ENCODE measurements at regions not wholly inside any gene's neighbourhood (a gene's known extent, or its start where the extent isn't known, plus 50 kb on each side); places are given as distances from the start of the nearest gene placed in this dataset.

DNA sequence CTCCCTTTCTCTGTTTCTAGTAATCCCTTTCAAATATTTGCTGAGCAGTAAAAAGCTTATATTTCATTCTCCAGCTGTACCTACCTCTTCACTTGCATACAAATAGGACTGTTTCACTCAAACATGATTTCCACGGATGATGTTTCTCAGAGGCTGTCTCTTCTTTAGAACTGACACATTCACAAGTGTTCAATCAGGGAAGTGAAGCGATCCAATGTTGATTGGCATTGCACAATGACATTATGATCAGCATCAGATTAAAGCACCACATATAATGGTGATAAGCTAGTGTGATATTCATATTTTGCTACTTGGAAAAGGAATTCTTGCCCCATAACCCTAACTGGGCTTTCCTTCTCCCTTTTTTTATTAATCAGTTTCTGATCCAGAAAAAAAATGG lies 681.8 kb downstream of the TBC1D32 start:
- Mint-ChIP-seq H3K36me3 (ENCODE audit: insufficient read depth, unreplicated experiment) (no peaks in the 10 kb centered on the region), H3K4me1 (ENCODE audit: insufficient read depth, unreplicated experiment) (peaks cover 5% of the 10 kb centered on the region), H3K27me3 (ENCODE audit: insufficient read depth, unreplicated experiment) (no peaks in the 10 kb centered on the region), H3K9me3 (ENCODE audit: unreplicated experiment) (no peaks in the 10 kb centered on the region), H3K27ac (ENCODE audit: low read depth, unreplicated experiment) (no peak overlapping the region), H3K4me3 (ENCODE audit: unreplicated experiment) (no peak overlapping the region)
- POLR2A ChIA-PET, result no interaction called here
- DNase-seq (ENCODE audit: unreplicated experiment), result no peak
- TF ChIP-seq, protein P1, sequence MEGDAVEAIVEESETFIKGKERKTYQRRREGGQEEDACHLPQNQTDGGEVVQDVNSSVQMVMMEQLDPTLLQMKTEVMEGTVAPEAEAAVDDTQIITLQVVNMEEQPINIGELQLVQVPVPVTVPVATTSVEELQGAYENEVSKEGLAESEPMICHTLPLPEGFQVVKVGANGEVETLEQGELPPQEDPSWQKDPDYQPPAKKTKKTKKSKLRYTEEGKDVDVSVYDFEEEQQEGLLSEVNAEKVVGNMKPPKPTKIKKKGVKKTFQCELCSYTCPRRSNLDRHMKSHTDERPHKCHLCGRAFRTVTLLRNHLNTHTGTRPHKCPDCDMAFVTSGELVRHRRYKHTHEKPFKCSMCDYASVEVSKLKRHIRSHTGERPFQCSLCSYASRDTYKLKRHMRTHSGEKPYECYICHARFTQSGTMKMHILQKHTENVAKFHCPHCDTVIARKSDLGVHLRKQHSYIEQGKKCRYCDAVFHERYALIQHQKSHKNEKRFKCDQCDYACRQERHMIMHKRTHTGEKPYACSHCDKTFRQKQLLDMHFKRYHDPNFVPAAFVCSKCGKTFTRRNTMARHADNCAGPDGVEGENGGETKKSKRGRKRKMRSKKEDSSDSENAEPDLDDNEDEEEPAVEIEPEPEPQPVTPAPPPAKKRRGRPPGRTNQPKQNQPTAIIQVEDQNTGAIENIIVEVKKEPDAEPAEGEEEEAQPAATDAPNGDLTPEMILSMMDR (IDR thresholded peaks at IDR 0.05; ENCODE audit: unreplicated experiment), result no peak
- no TSS peak for BruUV-seq (replicated peaks)
- CTCF ChIA-PET, result interaction anchor here (0.7 kb wide), 1 partner anchor 257 kb away, joined by 4 read pairs; no protein-coding TSS in a partner anchor
- intact Hi-C loops (cut with micrococcal nuclease), result no loop called here

DNA sequence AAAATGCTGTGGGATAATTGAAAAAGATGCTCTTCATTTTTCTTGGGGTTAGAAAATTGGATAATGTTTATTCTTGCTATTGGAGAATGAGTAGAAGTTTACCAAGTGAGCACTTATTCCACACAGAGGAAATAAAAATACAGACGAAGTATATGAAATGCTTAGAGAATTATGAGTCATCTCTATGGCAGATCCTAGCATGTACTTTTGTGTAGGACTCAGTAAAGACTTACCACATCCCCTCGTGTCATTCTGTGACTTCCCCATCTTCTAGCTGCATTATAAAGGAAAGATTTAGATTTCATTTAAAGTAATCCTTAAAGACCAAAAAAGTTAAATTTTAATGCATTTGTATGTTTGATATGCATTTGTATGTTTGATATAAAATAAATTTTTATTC lies 685.6 kb downstream of the TBC1D32 start:
- Mint-ChIP-seq H3K36me3 (ENCODE audit: insufficient read depth, unreplicated experiment) (no peaks in the 10 kb centered on the region), H3K27me3 (ENCODE audit: insufficient read depth, unreplicated experiment) (no peaks in the 10 kb centered on the region), H3K4me3 (ENCODE audit: unreplicated experiment) (no peak overlapping the region), H3K4me1 (ENCODE audit: insufficient read depth, unreplicated experiment) (peaks cover 5% of the 10 kb centered on the region), H3K27ac (ENCODE audit: low read depth, unreplicated experiment) (no peak overlapping the region), H3K9me3 (ENCODE audit: unreplicated experiment) (no peaks in the 10 kb centered on the region)
- no TSS peak for BruUV-seq (replicated peaks)
- intact Hi-C loops (cut with micrococcal nuclease), result no loop called here
- ChIA-PET CTCF (interaction anchor here (0.6 kb wide), 1 partner anchor 730 kb away, joined by 3 read pairs; no protein-coding TSS in a partner anchor), POLR2A (no interaction called here)
- peak; percentile 35 for DNase-seq (ENCODE audit: unreplicated experiment)
- TF ChIP-seq, protein P1 (IDR thresholded peaks at IDR 0.05; ENCODE audit: unreplicated experiment), result no peak

DNA sequence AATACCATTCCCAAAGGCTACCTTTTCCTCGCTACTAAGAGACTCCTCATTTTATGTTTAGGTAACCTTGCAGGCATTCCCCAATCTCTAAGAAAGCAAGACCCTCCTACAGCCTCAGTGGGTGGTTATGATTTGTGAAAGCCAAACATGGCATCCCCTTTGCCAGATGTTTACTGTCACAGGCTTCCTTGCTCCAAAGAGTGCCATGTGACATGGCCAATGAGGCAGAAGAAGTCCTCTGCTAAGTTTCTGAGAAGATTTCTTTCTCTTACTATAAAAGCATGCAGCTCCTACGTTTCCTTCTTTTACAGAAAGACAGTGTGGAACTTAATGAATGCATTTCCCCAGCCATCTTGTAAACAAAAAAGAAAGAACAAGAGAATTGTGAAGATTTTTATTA lies 688.2 kb downstream of the TBC1D32 start:
- no peaks in the 10 kb centered on the region for H3K27me3 Mint-ChIP-seq (ENCODE audit: insufficient read depth, unreplicated experiment)
- no peak overlapping the region for H3K27ac Mint-ChIP-seq (ENCODE audit: low read depth, unreplicated experiment)
- peaks cover 5% of the 10 kb centered on the region for H3K4me1 Mint-ChIP-seq (ENCODE audit: insufficient read depth, unreplicated experiment)
- TF ChIP-seq, protein P1 (IDR thresholded peaks at IDR 0.05; ENCODE audit: unreplicated experiment), result no peak
- POLR2A ChIA-PET, result no interaction called here
- BruUV-seq (replicated peaks), result no TSS peak
- H3K4me3 Mint-ChIP-seq (ENCODE audit: unreplicated experiment), result no peak overlapping the region
- intact Hi-C loops (cut with micrococcal nuclease), result no loop called here
- CTCF ChIA-PET, result no interaction called here
- H3K9me3 Mint-ChIP-seq (ENCODE audit: unreplicated experiment), result no peaks in the 10 kb centered on the region
- no peak for DNase-seq (ENCODE audit: unreplicated experiment)
- H3K36me3 Mint-ChIP-seq (ENCODE audit: insufficient read depth, unreplicated experiment), result no peaks in the 10 kb centered on the region

DNA sequence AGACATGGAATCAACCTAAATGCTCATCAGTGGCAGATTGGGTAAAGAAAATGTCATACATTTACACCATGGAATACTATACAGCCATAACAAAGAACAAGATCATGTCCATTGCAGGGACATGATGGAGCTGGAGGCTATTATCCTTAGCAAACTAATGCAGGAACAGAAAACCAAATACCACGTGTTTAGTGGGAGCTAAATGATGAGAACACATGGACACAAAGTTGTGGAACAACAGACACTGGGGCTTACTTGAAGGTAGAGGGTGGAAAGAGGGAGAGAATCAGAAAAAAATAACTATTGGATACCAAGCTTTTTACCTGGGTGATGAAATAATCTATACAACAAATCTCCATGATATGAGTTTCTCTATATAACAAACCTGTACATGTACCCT lies 701.3 kb downstream of the TBC1D32 start:
- Mint-ChIP-seq H3K4me1 (ENCODE audit: insufficient read depth, unreplicated experiment) (no peaks in the 10 kb centered on the region), H3K27ac (ENCODE audit: low read depth, unreplicated experiment) (no peak overlapping the region), H3K27me3 (ENCODE audit: insufficient read depth, unreplicated experiment) (no peaks in the 10 kb centered on the region), H3K9me3 (ENCODE audit: unreplicated experiment) (peaks cover under 1% of the 10 kb centered on the region), H3K4me3 (ENCODE audit: unreplicated experiment) (no peak overlapping the region), H3K36me3 (ENCODE audit: insufficient read depth, unreplicated experiment) (peaks cover under 1% of the 10 kb centered on the region)
- ChIA-PET POLR2A (no interaction called here), CTCF (no interaction called here)
- BruUV-seq (replicated peaks), result no TSS peak
- no peak for DNase-seq (ENCODE audit: unreplicated experiment)
- TF ChIP-seq, protein P1 (IDR thresholded peaks at IDR 0.05; ENCODE audit: unreplicated experiment), result no peak
- intact Hi-C loops (cut with micrococcal nuclease), result no loop called here
